ENCODE measurements at regions not wholly inside any gene's neighbourhood (a gene's known extent, or its start where the extent isn't known, plus 50 kb on each side); places are given as distances from the start of the nearest gene placed in this dataset.
"Not testable (repeated sequence)": the region's sequence is repeated elsewhere in the genome, so short reads cannot be mapped to it uniquely, and the experiment has no call there.

- Mint-ChIP-seq H3K27ac (no peak overlapping the region), H3K36me3 (ENCODE audit: low read depth) (no peaks in the 10 kb centered on the region), H3K4me3 (no peak overlapping the region), H3K27me3 (no peaks in the 10 kb centered on the region), H3K9me3 (peaks cover 8% of the 10 kb centered on the region), H3K4me1 (no peaks in the 10 kb centered on the region)
- DNase-seq: no peak
- ATAC-seq: no peak
Observed at GRCh38 chr5:105639511-105639910, 2031.2 kb downstream of the EFNA5 start.

GRCh38 chr5:105639068-105639467, 2031.7 kb downstream of the EFNA5 start:
- Mint-ChIP-seq H3K4me1 (no peaks in the 10 kb centered on the region), H3K27ac (no peak overlapping the region), H3K4me3 (no peak overlapping the region), H3K27me3 (no peaks in the 10 kb centered on the region), H3K9me3 (peaks cover 8% of the 10 kb centered on the region), H3K36me3 (ENCODE audit: low read depth) (no peaks in the 10 kb centered on the region)
- no peak for DNase-seq
- ATAC-seq: no peak

- Mint-ChIP-seq H3K4me3 (no peak overlapping the region), H3K4me1 (no peaks in the 10 kb centered on the region), H3K27ac (no peak overlapping the region), H3K36me3 (ENCODE audit: low read depth) (no peaks in the 10 kb centered on the region), H3K9me3 (peaks cover 8% of the 10 kb centered on the region), H3K27me3 (no peaks in the 10 kb centered on the region)
- DNase-seq (no peak), ATAC-seq (no peak)
Observed at GRCh38 chr5:105638437-105638836, 2032.3 kb downstream of the EFNA5 start.

- H3K9me3 Mint-ChIP-seq: peaks cover 13% of the 10 kb centered on the region
- H3K27me3 Mint-ChIP-seq: no peaks in the 10 kb centered on the region
- DNase-seq (no peak), ATAC-seq (no peak)
- no peaks in the 10 kb centered on the region for H3K4me1 Mint-ChIP-seq
- no peaks in the 10 kb centered on the region for H3K36me3 Mint-ChIP-seq (ENCODE audit: low read depth)
- H3K27ac Mint-ChIP-seq: no peak overlapping the region
- no peak overlapping the region for H3K4me3 Mint-ChIP-seq
Observed at GRCh38 chr5:105632043-105632442, 2038.7 kb downstream of the EFNA5 start.

- no peaks in the 10 kb centered on the region for H3K36me3 Mint-ChIP-seq (ENCODE audit: low read depth)
- peaks cover 14% of the 10 kb centered on the region for H3K9me3 Mint-ChIP-seq
- H3K4me1 Mint-ChIP-seq: no peaks in the 10 kb centered on the region
Observed at GRCh38 chr5:105630803-105631202, 2039.9 kb downstream of the EFNA5 start.

GRCh38 chr5:105619725-105620124, 2051.0 kb downstream of the EFNA5 start:
- H3K36me3 Mint-ChIP-seq (ENCODE audit: low read depth): no peaks in the 10 kb centered on the region
- no peaks in the 10 kb centered on the region for H3K9me3 Mint-ChIP-seq
- no peaks in the 10 kb centered on the region for H3K27me3 Mint-ChIP-seq
- no peaks in the 10 kb centered on the region for H3K4me1 Mint-ChIP-seq
- no peak overlapping the region for H3K27ac Mint-ChIP-seq
- no peak for ATAC-seq
- DNase-seq: no peak
- no peak overlapping the region for H3K4me3 Mint-ChIP-seq

More at GRCh38 chr5:105630803-105631202, 2039.9 kb downstream of the EFNA5 start:
- ATAC-seq (no peak), DNase-seq (no peak)
- Mint-ChIP-seq H3K4me3 (no peak overlapping the region), H3K27me3 (no peaks in the 10 kb centered on the region), H3K27ac (no peak overlapping the region)

- Mint-ChIP-seq H3K27me3 (no peaks in the 10 kb centered on the region), H3K4me1 (no peaks in the 10 kb centered on the region), H3K9me3 (no peaks in the 10 kb centered on the region), H3K4me3 (no peak overlapping the region), H3K27ac (no peak overlapping the region), H3K36me3 (ENCODE audit: low read depth) (no peaks in the 10 kb centered on the region)
- DNase-seq (no peak), ATAC-seq (no peak)
Observed at GRCh38 chr5:105617436-105618215, 2053.1 kb downstream of the EFNA5 start.

- H3K4me1 Mint-ChIP-seq: no peaks in the 10 kb centered on the region
- DNase-seq (no peak), ATAC-seq (no peak)
- H3K9me3 Mint-ChIP-seq: no peaks in the 10 kb centered on the region
- no peaks in the 10 kb centered on the region for H3K36me3 Mint-ChIP-seq (ENCODE audit: low read depth)
- no peak overlapping the region for H3K4me3 Mint-ChIP-seq
- no peaks in the 10 kb centered on the region for H3K27me3 Mint-ChIP-seq
- no peak overlapping the region for H3K27ac Mint-ChIP-seq
Observed at GRCh38 chr5:105616599-105616998, 2054.0 kb upstream of the NUDT12 start.

- peaks cover 38% of the 10 kb centered on the region for H3K9me3 Mint-ChIP-seq
- not testable (repeated sequence) for DNase-seq; H3K4me3 Mint-ChIP-seq; ATAC-seq; H3K36me3 Mint-ChIP-seq (ENCODE audit: low read depth); H3K4me1 Mint-ChIP-seq; H3K27me3 Mint-ChIP-seq; H3K27ac Mint-ChIP-seq
Observed at GRCh38 chr5:105602406-105602805, 2039.8 kb upstream of the NUDT12 start.

GRCh38 chr5:105593011-105593760, 2030.6 kb upstream of the NUDT12 start:
- Mint-ChIP-seq H3K27ac (no peak overlapping the region), H3K4me3 (no peak overlapping the region), H3K4me1 (no peaks in the 10 kb centered on the region), H3K36me3 (ENCODE audit: low read depth) (no peaks in the 10 kb centered on the region), H3K9me3 (peaks cover 8% of the 10 kb centered on the region), H3K27me3 (no peaks in the 10 kb centered on the region)
- no peak for ATAC-seq
- no peak for DNase-seq

- peaks cover 12% of the 10 kb centered on the region for H3K9me3 Mint-ChIP-seq
- no peaks in the 10 kb centered on the region for H3K4me1 Mint-ChIP-seq
- H3K27me3 Mint-ChIP-seq: no peaks in the 10 kb centered on the region
- no peak overlapping the region for H3K27ac Mint-ChIP-seq
- no peak for ATAC-seq
- H3K4me3 Mint-ChIP-seq: no peak overlapping the region
- DNase-seq: no peak
- no peaks in the 10 kb centered on the region for H3K36me3 Mint-ChIP-seq (ENCODE audit: low read depth)
Observed at GRCh38 chr5:105587963-105588662, 2025.5 kb upstream of the NUDT12 start.

GRCh38 chr5:105581988-105582690, 2019.5 kb upstream of the NUDT12 start:
- peaks cover 24% of the 10 kb centered on the region for H3K9me3 Mint-ChIP-seq
- no peak overlapping the region for H3K4me3 Mint-ChIP-seq
- DNase-seq (no peak), ATAC-seq (no peak)
- no peaks in the 10 kb centered on the region for H3K4me1 Mint-ChIP-seq
- H3K27ac Mint-ChIP-seq: no peak overlapping the region
- H3K36me3 Mint-ChIP-seq (ENCODE audit: low read depth): no peaks in the 10 kb centered on the region
- H3K27me3 Mint-ChIP-seq: no peaks in the 10 kb centered on the region

GRCh38 chr5:105573575-105573974, 2011.0 kb upstream of the NUDT12 start:
- DNase-seq: no peak
- H3K36me3 Mint-ChIP-seq (ENCODE audit: low read depth): no peaks in the 10 kb centered on the region
- no peaks in the 10 kb centered on the region for H3K4me1 Mint-ChIP-seq
- ATAC-seq: no peak
- H3K27me3 Mint-ChIP-seq: no peaks in the 10 kb centered on the region
- no peak overlapping the region for H3K4me3 Mint-ChIP-seq
- no peak overlapping the region for H3K27ac Mint-ChIP-seq
- peaks cover 14% of the 10 kb centered on the region for H3K9me3 Mint-ChIP-seq

- H3K4me1 Mint-ChIP-seq: no peaks in the 10 kb centered on the region
- DNase-seq (no peak), ATAC-seq (no peak)
- peaks cover 18% of the 10 kb centered on the region for H3K9me3 Mint-ChIP-seq
- no peak overlapping the region for H3K4me3 Mint-ChIP-seq
- H3K27me3 Mint-ChIP-seq: no peaks in the 10 kb centered on the region
- H3K27ac Mint-ChIP-seq: no peak overlapping the region
- H3K36me3 Mint-ChIP-seq (ENCODE audit: low read depth): no peaks in the 10 kb centered on the region
Observed at GRCh38 chr5:105565531-105565930, 2002.9 kb upstream of the NUDT12 start.

Measured in activated naive CD8-positive, alpha-beta T cell treated with anti-CD3 and anti-CD28 coated beads, Interleukin-2, amount 50 U/mL, for 24 hours (primary cell).